ENCODE measurements at regions not wholly inside any gene's neighbourhood (a gene's known extent, or its start where the extent isn't known, plus 50 kb on each side); places are given as distances from the start of the nearest gene placed in this dataset.

GRCh38 chr12:85656561-85656960, 179.6 kb downstream of the RASSF9 start:
- Histone ChIP-seq H3K79me2 (ENCODE audit: insufficient read depth) (no peaks in the 10 kb centered on the region), H3F3A (replicated peaks; ENCODE audit: insufficient read depth) (no peaks in the 10 kb centered on the region), H3K4me1 (ENCODE audit: control insufficient read depth in 1 of 2, insufficient read depth in 2 of 2, low read depth in 1 of 2, low read length in 1 of 2) (no peaks in the 10 kb centered on the region), H3K9ac (no peak overlapping the region), H3K36me3 (replicated peaks in 1 of 2; ENCODE audit: control insufficient read depth in 1 of 2, insufficient read depth in 2 of 2, low read length in 1 of 2) (no peaks in the 10 kb centered on the region), H3K27me3 (ENCODE audit: insufficient read depth) (no peaks in the 10 kb centered on the region), H3K4me3 (ENCODE audit: low read depth in 2 of 2, low read length in 1 of 2) (no peak overlapping the region), H2AFZ (ENCODE audit: low read depth) (no peak overlapping the region), H4K20me1 (ENCODE audit: insufficient read depth) (no peaks in the 10 kb centered on the region), H3K4me2 (no peak overlapping the region), H3K9me3 (no peaks in the 10 kb centered on the region), H3K27ac (ENCODE audit: low read depth in 2 of 2, low read length in 1 of 2) (no peak overlapping the region), H3K9me2 (no peaks in the 10 kb centered on the region)
- WGBS (ENCODE audit: low lambda C conversion rate) = 65% methylated on average over 2 of the region's 2 CpGs
- ChIA-PET CTCF (interaction anchor here (1.6 kb wide), 1 partner anchor 211 kb away, joined by 3 read pairs; no protein-coding TSS in a partner anchor), POLR2A (no interaction called here)
- no peak for DNase-seq
- TF ChIP-seq ELF1 (IDR thresholded peaks at IDR 0.05) (no peak), NFIC (IDR thresholded peaks at IDR 0.05; ENCODE audit: borderline replicate concordance) (no peak), RAD21 (IDR thresholded peaks at IDR 0.05; ENCODE audit: low read length) (no peak), EP300 (IDR thresholded peaks at IDR 0.05; ENCODE audit: borderline replicate concordance in 1 of 2, low read depth in 1 of 2, low read length in 1 of 2) (no peak), FOXM1 (IDR thresholded peaks at IDR 0.05; ENCODE audit: low read depth) (no peak), ZBTB33 (IDR thresholded peaks at IDR 0.05; ENCODE audit: borderline replicate concordance, low read depth) (no peak), GABPA (IDR thresholded peaks at IDR 0.05; ENCODE audit: low read depth) (no peak), MEF2A (IDR thresholded peaks at IDR 0.05; ENCODE audit: borderline replicate concordance, low read depth) (no peak), SIN3A (IDR thresholded peaks at IDR 0.05; ENCODE audit: borderline replicate concordance, low read depth, low read length) (no peak)
- TF ChIP-seq, protein P1, sequence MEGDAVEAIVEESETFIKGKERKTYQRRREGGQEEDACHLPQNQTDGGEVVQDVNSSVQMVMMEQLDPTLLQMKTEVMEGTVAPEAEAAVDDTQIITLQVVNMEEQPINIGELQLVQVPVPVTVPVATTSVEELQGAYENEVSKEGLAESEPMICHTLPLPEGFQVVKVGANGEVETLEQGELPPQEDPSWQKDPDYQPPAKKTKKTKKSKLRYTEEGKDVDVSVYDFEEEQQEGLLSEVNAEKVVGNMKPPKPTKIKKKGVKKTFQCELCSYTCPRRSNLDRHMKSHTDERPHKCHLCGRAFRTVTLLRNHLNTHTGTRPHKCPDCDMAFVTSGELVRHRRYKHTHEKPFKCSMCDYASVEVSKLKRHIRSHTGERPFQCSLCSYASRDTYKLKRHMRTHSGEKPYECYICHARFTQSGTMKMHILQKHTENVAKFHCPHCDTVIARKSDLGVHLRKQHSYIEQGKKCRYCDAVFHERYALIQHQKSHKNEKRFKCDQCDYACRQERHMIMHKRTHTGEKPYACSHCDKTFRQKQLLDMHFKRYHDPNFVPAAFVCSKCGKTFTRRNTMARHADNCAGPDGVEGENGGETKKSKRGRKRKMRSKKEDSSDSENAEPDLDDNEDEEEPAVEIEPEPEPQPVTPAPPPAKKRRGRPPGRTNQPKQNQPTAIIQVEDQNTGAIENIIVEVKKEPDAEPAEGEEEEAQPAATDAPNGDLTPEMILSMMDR (IDR thresholded peaks at IDR 0.05) = no peak

- no peaks in the 10 kb centered on the region for H3K27me3 ChIP-seq (ENCODE audit: insufficient read depth)
- CTCF ChIA-PET = interaction anchor here (1.6 kb wide), 1 partner anchor 210 kb away, joined by 3 read pairs; no protein-coding TSS in a partner anchor
- no peak overlapping the region for H3K4me2 ChIP-seq
- H3K9me3 ChIP-seq = no peaks in the 10 kb centered on the region
- H3K9me2 ChIP-seq = no peaks in the 10 kb centered on the region
- no peak overlapping the region for H3K9ac ChIP-seq
- no peaks in the 10 kb centered on the region for H4K20me1 ChIP-seq (ENCODE audit: insufficient read depth)
- no peak overlapping the region for H3K27ac ChIP-seq (ENCODE audit: low read depth in 2 of 2, low read length in 1 of 2)
- H3K4me3 ChIP-seq (ENCODE audit: low read depth in 2 of 2, low read length in 1 of 2) = no peak overlapping the region
- POLR2A ChIA-PET = no interaction called here
- H3K36me3 ChIP-seq (replicated peaks in 1 of 2; ENCODE audit: control insufficient read depth in 1 of 2, insufficient read depth in 2 of 2, low read length in 1 of 2) = no peaks in the 10 kb centered on the region
- no peak overlapping the region for H2AFZ ChIP-seq (ENCODE audit: low read depth)
- no peaks in the 10 kb centered on the region for H3F3A ChIP-seq (replicated peaks; ENCODE audit: insufficient read depth)
- H3K79me2 ChIP-seq (ENCODE audit: insufficient read depth) = no peaks in the 10 kb centered on the region
- TF ChIP-seq TCF12 (IDR thresholded peaks at IDR 0.05) (no peak), RXRA (IDR thresholded peaks at IDR 0.05; ENCODE audit: borderline replicate concordance, low read depth) (no peak), MXI1 (IDR thresholded peaks at IDR 0.05; ENCODE audit: low read depth, low read length) (no peak), CHD2 (IDR thresholded peaks at IDR 0.05; ENCODE audit: low read length, partially characterized antibody) (no peak), USF2 (IDR thresholded peaks at IDR 0.05; ENCODE audit: borderline replicate concordance, low read depth, low read length) (no peak), EZH2phosphoT487 (IDR thresholded peaks at IDR 0.05; ENCODE audit: borderline replicate concordance, low read depth) (no peak), YY1 (IDR thresholded peaks at IDR 0.05; ENCODE audit: low read depth) (no peak), FOXM1 (IDR thresholded peaks at IDR 0.05; ENCODE audit: low read depth) (no peak), SIN3A (IDR thresholded peaks at IDR 0.05; ENCODE audit: borderline replicate concordance, low read depth, low read length) (no peak)
- TF ChIP-seq, protein P2, sequence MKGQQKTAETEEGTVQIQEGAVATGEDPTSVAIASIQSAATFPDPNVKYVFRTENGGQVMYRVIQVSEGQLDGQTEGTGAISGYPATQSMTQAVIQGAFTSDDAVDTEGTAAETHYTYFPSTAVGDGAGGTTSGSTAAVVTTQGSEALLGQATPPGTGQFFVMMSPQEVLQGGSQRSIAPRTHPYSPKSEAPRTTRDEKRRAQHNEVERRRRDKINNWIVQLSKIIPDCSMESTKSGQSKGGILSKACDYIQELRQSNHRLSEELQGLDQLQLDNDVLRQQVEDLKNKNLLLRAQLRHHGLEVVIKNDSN (IDR thresholded peaks at IDR 0.05; ENCODE audit: borderline replicate concordance, low read depth) = no peak
- DNase-seq = no peak
- no peaks in the 10 kb centered on the region for H3K4me1 ChIP-seq (ENCODE audit: control insufficient read depth in 1 of 2, insufficient read depth in 2 of 2, low read depth in 1 of 2, low read length in 1 of 2)
- whole genome bisulfite sequencing (ENCODE audit: low lambda C conversion rate) = 90% methylated on average over 2 of the region's 2 CpGs
These were observed 179.0 kb downstream of the RASSF9 start for GRCh38 chr12:85657251-85657650.
